ENCODE measurements at regions not wholly inside any gene's neighbourhood (a gene's known extent, or its start where the extent isn't known, plus 50 kb on each side); places are given as distances from the start of the nearest gene placed in this dataset.
A peak's percentile ranks its signal among the peaks of the same experiment; 100 is the strongest.

- TF ChIP-seq CTCF (conservative IDR thresholded peaks at IDR 0.05; ENCODE audit: low read depth in 2 of 2): peak; percentile 60 to 62
- no peak for TF ChIP-seq EZH2 (IDR thresholded peaks at IDR 0.05; ENCODE audit: low read depth, unreplicated experiment)
- no peak for TF ChIP-seq REST (IDR thresholded peaks at IDR 0.05; ENCODE audit: unreplicated experiment)
- no peak for TF ChIP-seq POLR2AphosphoS5 (IDR thresholded peaks at IDR 0.05; ENCODE audit: low read depth)
Observed at GRCh38 chr4:149897783-149898182, 82.1 kb upstream of the IQCM start.
